Activated T-helper 1 cell treated with Interleukin-2 at 50 U/mL for 16 hours (primary cell): ENCODE measurements at regions not wholly inside any gene's neighbourhood (a gene's known extent, or its start where the extent isn't known, plus 50 kb on each side); places are given as distances from the start of the nearest gene placed in this dataset.

Experiments
- DNase-seq: peaks from one replicate; pipeline ENCODE4 v3.0.0-alpha.2; 2020; ENCODE audit warnings: low read depth

DNA sequence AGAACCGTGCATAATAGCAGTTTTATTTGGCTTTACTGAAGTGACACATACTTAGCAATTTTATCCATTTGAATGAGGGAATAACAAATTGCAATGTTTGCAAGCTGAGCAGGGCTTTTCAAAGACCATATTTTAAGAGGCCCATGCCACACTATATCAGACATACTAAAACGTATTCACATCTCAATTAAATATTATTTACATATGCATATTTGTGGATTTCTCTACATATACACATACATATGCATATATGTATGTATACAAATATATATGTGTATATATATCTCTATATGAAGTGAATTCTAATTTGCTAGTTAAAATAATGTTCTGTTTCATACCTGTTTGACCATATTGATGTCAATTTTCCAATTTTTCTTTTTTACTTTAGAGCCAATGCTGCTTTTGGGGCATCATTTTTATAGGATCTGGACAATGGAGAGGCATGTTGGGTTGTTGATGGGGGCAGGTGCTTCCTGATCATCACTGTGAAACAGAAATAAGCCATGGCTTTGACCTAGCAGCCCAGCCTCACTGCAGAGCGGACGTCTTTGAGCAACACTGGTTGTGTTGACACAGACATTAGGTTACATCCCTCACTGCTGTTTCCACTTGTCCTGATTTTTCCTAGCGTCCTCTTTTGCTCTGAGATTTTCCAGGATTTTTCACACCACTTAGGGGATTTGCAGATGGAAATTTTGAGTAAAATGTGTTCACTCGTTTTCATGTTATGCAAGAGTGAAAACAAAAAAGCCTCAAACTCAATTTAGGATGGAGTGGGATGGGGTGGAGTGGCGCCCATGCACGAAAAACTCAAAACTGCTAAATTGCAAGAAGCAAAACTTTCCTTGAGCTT, 56.9 kb downstream of the RDH14 start:
- DNase-seq = no peak

DNA sequence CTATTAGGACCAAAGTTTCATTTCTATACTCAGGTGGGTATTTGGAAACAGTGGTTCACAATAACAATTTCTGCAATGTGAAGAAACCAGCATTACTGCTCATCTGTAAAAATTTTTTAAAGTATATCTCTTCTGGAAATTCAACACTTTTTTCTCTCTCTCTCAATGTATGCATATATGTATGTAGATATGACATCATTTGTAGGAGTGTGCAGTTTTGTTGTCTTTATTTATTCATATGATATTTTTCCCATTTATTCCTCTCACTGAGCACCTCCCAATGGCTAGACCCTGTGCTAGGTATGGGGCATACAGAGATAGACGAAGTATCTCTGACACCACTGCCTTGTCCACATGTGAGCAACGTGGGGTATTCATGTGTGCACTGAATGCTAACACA, 58.3 kb downstream of the RDH14 start:
- DNase-seq = no peak

DNA sequence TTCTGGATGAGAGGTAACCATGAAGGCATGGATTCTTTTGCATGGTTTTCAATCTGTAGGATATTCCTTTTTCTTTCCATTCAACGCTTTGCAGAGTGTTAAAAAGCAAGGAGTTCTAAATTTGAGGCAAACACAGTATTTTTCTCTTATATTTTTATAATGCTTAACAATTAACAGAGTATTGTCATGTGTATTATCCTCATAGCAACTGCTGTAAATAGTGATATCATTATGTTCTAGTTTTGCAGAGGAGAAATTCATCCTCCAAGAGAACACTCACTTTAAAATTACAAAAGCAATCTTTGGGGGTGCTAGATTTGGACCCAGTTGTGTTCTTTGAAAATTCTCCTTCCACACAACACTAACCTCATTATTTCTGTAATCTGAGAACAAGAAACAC, 58.7 kb downstream of the RDH14 start:
- no peak for DNase-seq

DNA sequence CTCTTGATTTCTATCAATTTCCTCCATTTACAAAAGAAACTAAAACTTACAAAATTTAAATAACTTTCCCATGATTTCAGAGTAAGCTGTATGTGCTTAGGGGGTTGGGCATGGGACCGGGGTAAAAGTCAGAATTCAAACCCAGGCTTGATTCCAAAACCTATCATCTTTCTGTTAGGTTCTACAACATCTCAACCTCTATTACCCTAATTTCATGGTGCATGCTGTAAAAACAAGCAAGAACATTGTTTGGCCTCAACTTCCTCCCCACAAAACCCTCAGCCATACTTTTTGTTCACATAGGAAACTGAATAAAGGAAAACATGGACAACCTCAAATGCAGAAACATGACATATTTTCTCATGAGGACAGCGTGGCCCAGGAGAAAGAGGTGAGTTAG, 59.3 kb downstream of the RDH14 start:
- no peak for DNase-seq

DNA sequence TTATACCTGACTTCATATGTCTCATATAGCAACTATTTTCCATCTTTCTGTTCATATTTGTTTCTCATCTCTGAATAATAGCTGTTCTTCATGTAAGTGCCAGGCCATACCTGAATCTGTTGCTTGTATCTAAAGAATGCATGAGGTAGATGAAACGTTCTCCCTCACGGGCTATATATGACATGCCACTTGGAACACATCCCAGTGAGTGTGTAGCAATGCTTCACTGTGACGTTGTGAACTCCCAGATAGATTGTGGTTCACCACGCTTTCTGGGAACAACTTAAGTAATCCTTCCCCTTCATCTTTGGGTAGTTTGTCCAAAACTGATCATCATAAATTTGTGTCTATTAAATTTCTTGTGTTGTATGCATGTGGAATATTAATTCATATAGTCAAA, 60.1 kb downstream of the RDH14 start:
- DNase-seq = no peak

DNA sequence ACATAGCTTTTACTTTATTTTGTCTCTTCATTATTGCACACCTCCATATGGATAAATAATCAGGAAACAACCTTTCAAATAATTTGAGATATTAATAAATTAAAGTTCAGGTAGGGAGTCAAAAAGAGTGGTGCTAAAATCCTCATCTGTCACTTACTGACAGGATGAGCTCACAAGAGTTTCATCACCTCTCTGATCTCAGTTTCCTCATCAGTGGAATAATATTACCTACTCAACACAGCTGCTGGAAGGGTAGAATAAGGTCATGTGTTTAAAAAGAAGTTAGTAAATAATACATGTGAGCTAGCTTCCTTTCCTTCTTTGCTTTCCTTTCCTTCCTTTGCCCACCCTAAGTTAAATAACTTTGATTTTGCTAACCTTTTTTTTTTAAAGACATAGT, 61.9 kb downstream of the RDH14 start:
- DNase-seq = no peak

DNA sequence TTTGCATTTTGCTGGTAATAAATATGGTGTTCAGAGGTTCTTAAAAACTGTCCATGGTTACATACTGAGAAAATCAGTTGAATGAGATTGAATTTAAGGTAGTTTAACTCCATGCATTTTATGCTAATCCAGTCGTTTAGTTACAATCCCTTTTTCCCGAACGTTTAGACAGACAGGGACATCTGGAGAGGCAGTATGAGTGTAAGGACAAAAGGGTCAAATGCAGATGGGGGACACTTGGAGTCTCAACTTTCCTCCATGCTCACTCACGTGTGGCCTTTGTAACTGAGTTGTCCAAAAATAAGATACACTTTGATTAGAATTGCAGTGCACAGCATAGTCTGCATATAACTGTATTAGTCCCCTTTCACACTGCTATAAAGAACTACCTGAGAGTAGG, 63.9 kb downstream of the RDH14 start:
- no peak for DNase-seq

DNA sequence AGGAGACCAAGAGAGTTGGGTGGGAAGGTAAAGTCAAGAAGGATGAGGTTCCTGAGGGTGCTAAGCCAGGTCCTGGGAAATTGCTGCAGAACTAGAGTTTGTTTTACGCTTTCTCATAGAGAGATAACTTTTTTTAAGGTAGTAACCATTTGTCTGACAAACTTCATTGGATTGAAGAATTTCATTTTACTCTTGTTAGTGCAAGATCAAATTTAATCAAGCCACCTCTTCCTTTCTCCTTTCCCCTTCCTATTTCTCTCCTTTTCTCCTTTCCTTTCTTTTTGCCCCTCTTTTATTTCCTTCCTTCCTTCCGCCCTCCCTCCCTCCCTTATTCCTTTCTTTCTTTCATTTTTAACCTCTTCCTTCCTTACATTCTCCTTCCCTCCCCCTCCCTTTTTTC, 65.4 kb downstream of the RDH14 start:
- DNase-seq = no peak

DNA sequence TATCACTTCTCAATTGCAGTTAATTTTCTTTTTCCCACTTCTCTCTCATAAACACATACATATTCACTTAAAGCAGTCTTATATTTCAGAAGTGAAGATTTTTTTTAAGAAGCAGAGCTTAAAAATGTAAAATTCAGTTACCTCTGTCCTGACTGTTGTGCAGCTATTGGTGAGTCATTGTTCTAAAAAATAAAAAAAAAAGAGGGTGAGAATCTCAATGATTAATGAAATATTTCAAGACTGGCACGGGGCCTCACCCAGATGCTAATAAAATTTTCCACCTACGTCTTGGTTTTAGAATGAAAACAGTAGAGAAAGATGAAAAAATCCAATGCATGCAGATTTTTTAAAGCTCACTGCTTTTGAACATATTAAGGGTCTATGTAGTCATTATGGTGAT, 67.7 kb downstream of the RDH14 start:
- DNase-seq = no peak

DNA sequence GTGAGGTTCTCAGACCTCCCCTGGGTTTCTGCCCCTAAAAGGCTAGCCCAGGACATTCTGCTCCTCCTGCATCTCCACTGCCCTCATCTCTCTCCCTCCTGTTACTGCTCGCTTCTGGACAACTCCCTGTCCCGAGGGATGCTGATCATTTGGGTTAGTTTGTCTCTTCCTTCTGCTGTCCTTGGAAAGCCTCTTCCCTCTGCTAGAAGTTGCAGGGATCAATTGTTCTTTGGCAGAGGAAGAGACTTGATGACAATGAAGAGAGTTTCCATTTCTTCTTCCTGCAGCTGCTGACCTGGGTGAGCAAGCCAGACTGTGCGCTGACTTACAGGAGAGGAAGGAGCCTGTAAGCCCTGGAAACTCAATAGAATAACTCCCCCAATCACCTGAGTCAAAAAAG, 68.9 kb downstream of the RDH14 start:
- DNase-seq = no peak

DNA sequence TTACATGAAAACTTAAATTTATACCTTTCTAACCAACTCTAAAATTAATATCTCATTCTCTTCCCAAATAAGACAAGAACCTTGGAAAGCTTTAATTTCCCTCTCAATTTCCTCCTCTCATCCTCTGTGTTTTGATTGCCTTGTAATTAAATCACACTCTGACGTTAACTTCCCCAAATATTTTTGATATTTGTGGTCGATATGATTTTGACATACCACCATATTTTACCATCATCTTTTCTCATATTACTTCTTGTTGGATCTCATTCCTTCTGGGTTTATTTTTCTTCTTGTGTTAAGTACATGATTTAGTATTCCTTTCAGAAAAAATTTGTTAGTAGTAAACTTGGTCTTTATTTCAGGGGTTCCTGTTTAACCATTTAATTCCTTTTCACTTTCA, 69.6 kb downstream of the RDH14 start:
- DNase-seq = no peak

DNA sequence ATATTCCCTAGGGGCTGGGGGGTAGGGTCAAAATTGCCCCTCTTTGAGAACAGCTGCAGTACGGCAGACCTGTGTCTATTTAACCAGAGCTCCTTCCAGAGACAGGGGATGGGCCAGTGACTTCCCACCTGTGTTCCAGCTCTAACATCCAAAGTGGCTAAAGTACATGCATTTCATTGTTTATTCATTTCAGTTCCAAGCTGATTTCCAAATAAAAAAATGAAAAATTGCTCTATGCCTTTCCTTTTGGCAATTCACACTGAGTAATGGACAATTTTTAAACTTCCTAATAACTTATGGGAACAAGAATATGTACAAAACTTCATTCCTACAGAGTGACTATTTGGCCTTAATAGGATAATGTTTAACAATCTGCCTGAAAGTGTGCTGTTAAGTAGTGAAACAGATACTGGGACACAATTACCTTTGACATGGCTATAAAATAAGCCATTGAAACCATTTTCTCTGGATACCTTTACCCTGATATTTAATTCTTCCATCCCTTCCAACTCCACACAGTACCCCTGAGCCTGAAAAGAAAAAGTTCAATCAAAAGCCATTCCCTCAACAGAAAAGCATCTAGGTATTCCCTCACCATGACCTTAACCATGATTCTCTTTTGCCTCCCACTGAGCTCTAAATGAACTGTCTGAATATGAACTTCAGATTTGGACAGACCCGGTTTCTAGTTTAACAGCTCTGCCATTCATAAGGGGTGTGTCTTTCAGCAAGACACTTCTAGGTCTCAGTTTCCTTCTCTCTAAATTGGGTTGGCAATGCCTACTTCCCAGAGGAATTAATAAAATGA, 73.1 kb downstream of the RDH14 start:
- DNase-seq = no peak

DNA sequence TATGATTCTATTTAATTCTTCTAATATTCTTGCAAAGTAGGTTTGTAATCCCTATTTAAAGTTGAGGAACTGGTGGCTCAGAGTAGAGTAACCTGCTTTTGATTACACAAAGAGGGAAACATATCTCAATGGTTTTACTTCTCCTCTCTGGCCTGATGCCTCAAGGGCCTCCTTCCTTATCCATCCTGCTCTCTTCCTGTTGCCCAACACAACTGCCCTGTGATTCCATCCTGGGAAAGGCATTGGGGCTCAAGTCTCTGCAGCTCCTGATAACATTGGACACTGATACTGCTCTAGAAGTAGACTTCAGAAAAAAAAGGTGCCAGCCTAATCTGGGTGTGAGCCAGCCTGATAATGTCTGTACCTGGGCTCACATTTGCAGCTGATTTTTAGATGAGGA, 75.8 kb downstream of the RDH14 start:
- DNase-seq = no peak

DNA sequence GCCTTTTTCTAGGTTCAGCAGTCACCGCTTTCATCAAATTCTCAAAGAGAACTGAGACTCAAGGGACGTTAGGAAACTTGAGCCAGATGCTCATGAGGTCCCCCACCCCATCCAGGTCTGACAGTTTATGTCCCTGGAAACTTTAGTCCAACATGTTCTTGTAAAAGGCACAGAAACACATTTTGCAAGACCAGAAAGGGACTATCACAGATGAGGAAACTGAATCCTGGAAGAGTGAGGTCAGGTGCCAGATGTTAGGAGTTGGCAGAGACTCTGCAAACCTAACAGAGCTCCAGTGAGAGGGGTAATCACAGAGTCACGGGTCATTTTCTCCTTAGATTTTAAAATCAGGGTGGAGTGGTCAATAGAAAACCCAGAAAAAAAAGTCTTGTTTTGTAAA, 76.6 kb downstream of the RDH14 start:
- no peak for DNase-seq

DNA sequence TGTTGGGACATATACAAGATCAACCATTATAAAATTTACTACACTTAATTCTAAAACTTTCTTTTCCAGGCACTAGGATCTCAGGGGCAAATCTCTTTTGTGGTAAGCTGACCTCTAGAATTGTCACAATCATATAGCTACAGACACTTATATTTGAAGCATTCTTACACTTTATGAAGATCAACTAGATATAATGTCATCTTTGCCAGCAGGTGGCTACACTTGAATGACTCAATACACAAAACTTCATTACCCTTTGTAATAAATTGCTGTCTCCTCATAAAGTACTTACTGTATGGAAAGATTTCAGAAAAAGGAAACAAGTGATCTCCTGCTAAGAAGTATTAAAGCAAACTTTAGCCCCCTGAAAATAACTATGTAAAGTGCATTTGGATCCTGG, 77.8 kb downstream of the RDH14 start:
- no peak for DNase-seq

DNA sequence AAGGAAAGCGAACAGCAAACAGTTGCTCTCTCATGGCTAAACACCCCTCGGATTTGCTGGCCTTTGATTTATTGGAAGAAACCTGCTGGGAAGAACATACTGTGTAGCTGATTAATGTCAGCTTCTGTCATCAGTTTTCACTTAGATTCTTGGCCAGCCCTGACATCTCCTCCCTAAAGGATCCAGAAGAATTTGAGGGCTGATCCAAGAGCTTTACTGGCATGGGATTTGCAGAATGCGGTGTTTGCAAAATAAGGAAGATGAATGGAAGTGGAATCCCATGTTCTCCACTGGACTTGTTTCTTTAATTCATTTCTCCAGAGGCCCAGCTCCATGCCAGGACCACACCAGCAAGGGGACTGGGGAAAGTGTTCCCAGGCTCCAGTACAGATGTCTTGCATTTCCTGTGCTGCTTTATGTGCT, 80.5 kb downstream of the RDH14 start:
- DNase-seq = no peak

DNA sequence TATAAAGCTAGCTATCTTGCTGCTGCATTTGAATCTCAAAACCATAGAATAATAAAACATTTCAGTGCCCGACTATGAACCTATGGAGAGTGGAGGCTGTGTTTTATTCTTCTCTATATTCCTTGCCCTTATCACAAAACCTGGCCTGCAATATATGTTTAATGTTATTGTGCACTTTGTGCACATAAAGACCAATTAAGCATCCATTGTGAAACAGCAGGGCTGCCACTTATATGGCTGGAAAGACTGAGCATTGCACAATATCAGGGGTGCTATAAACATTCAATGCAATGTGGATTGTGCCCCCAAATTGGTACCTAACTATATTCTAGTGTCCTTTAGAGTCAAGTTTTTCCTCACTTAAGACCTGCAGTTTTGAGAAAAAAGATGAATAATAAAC, 83.2 kb downstream of the RDH14 start:
- DNase-seq = no peak

DNA sequence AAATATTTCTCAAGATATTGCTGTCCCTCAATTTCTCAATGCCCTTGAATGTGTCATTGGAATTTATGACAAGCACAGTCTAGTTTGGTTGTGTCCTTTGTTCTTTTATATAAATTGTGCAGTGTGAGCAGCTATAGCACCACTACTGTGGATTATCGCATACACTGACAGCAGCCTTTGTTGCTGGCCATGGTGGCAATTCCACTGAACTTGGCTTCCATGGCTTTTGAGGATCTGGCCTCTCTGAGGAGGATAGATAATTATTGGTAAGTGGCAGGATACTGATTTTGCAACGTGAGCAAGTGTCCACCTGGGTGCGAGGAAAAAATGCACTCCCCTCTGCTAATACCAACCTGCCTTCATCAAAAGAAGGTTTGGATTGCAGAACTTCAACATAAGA, 84.0 kb downstream of the RDH14 start:
- no peak for DNase-seq

DNA sequence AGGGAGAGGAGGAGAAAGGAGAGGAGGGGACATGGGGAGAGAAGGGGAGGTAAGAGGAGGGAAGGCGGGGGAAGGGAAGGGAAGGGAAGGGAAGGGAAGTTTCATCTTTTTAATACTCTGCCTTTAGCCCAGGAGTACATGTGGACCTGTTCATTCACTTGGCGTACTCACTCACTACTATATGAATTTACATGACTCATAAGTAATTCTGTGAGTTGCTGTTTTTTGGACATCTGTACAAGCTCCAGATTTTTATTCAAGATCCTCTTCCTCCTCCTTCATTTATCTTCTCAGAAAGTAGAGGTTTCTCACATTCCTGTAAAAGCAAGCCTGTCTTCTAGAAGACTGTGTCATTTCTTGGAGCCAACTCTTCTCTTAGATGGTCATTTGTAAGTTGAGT, 84.6 kb downstream of the RDH14 start:
- DNase-seq = no peak

DNA sequence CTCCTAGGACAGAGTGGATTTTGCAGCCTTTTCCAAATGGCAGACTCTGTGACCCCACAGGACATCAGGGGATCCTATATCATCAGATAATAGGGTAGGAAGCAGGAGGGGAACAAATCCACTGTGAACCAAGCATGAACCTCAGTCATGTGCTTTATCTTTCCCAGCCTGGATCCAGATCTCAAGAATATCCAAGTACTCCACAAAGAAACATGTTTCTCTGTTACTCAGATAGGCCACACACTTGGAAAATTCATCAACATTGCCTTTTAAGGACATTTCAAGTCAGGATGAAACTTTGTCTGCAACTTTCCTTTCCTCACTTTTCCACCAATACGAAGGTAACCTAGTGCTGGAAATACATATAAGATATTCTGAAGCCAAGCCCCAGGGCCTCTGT, 85.8 kb downstream of the RDH14 start:
- no peak for DNase-seq

DNA sequence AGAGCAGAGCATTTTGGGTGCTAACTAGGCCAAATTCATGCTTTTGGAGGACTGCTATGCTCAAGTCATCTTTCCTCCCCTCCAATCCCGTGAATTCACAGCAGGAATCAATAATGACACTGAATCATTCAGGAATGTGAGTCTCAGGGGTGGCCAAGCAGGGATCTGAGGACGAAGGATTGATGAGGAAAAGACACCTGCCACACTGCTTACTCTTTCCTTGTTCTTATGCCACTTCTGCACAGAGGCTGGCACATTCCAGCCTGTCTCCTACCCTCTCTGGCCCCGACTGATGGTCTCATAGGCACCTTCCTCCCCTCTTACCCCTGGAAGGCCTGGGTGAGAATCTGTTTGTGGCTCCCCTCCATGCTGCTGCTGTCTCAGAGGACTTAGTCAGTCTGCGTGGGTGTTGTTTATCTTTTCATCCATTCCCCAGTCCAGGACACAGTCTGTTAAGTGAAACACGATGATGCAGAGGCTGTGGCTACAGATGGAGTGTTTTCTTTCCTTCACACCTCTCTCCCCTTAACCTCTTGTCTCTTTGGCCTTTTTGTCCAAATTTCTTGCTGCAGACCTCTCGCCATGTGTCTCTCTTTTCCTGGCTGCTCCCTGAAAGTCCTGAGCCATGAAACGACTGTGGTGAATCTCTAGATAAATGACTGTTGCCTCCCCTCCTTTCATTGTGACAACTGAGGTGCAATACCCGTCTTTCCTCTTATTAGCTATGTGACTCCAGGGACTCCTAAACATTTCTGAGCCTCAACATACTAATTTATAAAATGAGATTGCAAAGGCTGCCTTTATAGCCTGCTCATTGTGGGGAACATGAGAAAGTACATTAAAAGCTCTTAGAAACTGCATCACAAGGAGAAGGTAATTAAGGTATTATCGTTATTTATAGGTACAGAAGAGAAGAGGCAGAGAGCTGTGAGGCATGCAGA, 86.9 kb downstream of the RDH14 start:
- DNase-seq = no peak

DNA sequence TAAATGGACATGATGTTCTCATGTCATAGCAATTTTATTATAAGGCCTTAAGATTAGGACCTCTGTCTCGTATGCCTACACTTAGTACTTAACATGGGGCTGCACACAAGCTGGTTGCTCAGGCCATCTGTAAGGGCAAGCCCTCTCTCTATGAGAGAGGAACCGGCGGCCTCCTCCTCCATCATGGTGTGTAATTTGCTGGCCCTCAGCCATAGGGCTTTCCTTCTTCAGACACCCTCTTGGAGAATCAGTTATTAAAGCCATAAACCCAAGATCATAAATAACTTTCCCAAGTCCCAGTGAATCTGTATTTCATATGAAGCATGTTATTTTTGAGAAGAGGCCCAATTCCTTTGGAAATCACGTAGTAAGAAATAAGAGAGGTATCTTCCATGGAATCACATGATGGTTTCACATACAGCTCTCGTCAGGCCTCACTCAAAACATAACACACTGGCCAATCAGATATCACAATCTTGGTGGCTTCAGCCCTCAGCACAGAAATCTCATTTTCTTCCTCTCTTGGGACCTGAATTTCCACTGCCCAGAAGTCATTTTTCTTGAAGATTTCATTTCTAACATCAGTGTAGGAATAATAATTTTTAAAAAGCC, 92.6 kb downstream of the RDH14 start:
- DNase-seq = no peak
